Muscle layer of duodenum (tissue), 2 donors: ENCODE measurements at regions not wholly inside any gene's neighbourhood (a gene's known extent, or its start where the extent isn't known, plus 50 kb on each side); places are given as distances from the start of the nearest gene placed in this dataset.
"Not testable (repeated sequence)": the region's sequence is repeated elsewhere in the genome, so short reads cannot be mapped to it uniquely, and the experiment has no call there.

Source experiments
- H3K27ac ChIP-seq: one replicate; pipeline ENCODE4 v1.7.0; 2013; ENCODE audit warnings: mild to moderate bottlenecking, low read length
- H3K27me3 ChIP-seq: one replicate; pipeline ENCODE4 v1.7.0; 2013; ENCODE audit warnings: low read depth, mild to moderate bottlenecking, control low read depth, low read length
- H3K36me3 ChIP-seq, 2 donors: one replicate each; pipeline ENCODE4 v1.7.0; 2013; ENCODE audit warnings: low read length in 2 of 2, control low read depth in 1 of 2, mild to moderate bottlenecking in 1 of 2; ENCODE audit not compliant: insufficient read depth in 2 of 2, control insufficient read depth in 1 of 2
- H3K4me1 ChIP-seq, 2 donors: one replicate each; pipeline ENCODE4 v1.7.0; 2013; ENCODE audit warnings: low read length in 2 of 2, mild to moderate bottlenecking in 2 of 2, control low read depth in 1 of 2, moderate library complexity in 1 of 2; ENCODE audit not compliant: insufficient read depth in 2 of 2, control insufficient read depth in 1 of 2
- H3K4me3 ChIP-seq, 2 donors: one replicate each; pipeline ENCODE4 v1.7.0; 2013; ENCODE audit warnings: low read length in 2 of 2, low read depth in 1 of 2, mild to moderate bottlenecking in 1 of 2
- H3K9me3 ChIP-seq, 2 donors: one replicate each; pipeline ENCODE4 v1.7.0; 2013; ENCODE audit warnings: low read length in 2 of 2, control low read depth in 1 of 2, mild to moderate bottlenecking in 1 of 2; ENCODE audit not compliant: control insufficient read depth in 1 of 2
- donor health status: healthy.

DNA sequence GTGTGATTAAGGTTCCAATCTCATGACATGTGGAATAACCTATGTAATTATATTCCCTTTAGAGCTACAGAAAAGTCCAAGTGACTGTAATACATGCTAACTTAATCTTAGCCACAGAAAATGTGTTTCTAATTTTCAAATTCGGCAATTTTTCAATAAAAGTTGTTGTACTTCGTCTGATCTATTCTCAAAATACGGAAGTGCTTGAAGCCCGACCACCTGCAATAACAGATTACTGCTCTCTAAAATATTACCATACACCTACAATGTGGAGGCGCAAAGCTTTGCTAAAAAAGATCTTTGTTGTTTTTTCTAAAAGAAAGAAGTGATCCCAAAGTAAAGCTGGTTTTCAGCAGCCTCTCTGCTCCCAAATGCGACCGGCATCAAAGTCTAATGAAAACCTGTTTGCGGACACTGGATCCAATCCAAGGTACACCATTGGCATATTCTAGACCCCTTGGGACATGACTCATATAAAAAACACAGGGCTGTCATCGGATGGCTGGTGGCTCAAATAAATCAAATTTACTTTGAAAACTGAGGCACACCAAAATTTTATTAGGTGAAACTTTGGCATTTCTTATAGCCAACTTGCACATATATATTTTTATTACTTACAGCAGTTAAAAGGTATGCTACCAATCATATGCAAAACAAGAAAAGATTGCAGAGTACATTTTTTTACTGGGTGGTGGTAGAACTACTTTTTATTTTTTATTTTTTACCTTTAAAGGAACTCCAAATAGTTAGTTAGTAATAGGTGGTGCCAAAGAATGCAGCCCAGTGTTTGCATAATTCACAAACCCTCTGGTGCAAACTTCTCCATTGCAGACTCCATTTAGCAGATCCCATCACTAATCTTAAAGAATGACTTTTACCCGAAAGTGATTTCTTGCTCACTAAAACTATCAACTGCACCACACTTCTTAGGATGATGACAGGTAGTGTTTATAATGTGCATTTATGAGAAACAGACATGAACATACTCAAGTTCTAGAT lies 118.7 kb upstream of the TBX18 start:
- Histone ChIP-seq H3K27ac (no peak overlapping the region), H3K9me3 (no peaks in the 10 kb centered on the region), H3K4me1 (no peaks in the 10 kb centered on the region), H3K4me3 (no peak overlapping the region), H3K27me3 (no peaks in the 10 kb centered on the region), H3K36me3 (no peaks in the 10 kb centered on the region)

DNA sequence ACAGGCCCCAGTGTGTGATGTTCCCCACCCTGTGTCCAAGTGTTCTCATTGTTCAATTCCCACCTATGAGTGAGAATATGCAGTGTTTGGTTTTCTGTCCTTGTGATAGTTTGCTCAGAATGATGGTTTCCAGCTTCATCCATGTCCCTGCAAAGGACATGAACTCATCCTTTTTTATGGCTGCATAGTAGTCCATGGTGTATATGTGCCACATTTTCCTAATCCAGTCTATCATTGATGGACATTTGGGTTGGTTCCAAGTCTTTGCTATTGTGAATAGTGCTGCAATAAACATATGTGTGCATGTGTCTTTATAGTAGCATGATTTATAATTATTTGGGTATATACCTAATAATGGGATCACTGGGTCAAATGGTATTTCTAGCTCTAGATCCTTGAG lies 115.0 kb upstream of the TBX18 start:
- H3K27me3 ChIP-seq: not testable (repeated sequence)

DNA sequence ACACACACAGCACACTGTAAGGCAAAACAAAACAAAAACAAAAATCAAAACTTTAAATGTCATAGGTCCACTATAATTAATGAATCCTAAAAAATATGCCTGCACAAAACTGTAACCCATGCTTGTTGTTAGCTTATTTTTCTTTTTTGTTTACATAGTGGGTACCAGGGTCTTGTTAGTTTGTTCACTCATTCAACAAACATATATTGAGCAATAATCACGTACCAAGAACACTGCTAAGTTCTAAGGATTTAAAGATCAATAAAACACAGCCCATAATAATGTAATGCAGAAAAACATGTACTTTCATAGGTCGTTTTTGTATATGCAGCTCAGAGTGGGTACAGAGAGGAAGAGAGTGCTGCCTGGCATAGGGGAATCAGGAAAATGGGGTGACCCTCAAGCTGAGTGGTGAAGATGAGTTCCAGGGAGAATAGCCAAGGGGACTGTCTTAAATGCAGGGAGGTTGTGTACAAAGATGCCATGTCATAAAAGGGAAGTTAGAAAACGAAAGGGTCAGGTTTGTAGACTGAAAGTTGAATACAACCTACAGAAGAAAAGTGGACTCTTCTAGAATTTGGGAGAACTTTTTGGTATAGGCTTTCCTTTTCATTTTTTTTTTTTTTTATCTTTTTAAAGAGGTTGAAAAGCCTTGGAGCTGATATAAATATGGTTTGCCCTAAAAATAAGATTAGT lies 113.3 kb upstream of the TBX18 start:
- H3K27ac ChIP-seq: no peak overlapping the region
- no peaks in the 10 kb centered on the region for H3K36me3 ChIP-seq
- H3K27me3 ChIP-seq: no peaks in the 10 kb centered on the region
- no peaks in the 10 kb centered on the region for H3K9me3 ChIP-seq
- H3K4me3 ChIP-seq: no peak overlapping the region
- H3K4me1 ChIP-seq: no peaks in the 10 kb centered on the region

More for the DNA sequence above, 115.0 kb upstream of the TBX18 start:
- H3K27ac ChIP-seq, H3K4me1 ChIP-seq, H3K4me3 ChIP-seq, H3K36me3 ChIP-seq, H3K9me3 ChIP-seq: not testable (repeated sequence)

DNA sequence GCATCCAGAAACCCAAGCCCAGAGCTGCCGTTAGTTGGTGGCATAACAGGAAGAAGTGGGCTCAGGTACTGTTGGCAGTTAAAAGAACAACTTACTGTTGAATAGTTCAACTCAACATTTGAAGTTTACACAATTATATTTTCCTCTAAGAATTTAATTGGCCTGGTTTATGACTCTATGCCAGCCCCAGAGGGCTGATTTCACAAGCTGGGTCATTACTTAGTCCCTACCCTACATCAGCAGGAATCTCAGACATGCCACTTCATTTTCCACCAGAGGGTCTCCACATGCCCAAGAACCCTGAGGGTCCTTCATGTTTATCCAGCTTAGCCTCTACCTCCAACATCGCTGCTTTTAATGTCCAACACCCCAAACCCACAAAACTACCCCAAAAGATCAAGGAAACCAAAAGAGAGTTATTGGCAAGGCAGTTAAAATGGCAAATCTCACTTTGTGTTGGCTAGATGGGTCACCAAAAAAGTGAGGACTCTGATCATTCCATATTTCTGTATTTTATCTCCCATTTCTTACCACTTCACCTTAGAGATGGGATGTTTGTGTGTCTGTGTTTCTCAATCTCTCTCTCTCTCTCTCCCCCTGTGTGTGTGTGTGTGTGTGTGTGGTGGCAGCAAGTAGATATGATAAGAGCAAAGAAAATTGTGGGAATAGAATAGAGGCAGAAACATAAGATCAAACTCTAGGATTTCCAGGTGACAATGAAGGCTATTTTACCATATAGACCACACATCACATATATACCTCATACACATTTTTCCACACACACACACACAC lies 112.5 kb upstream of the TBX18 start:
- H3K27me3 ChIP-seq: no peaks in the 10 kb centered on the region
- H3K9me3 ChIP-seq: no peaks in the 10 kb centered on the region
- no peaks in the 10 kb centered on the region for H3K36me3 ChIP-seq
- H3K4me1 ChIP-seq: no peaks in the 10 kb centered on the region
- H3K4me3 ChIP-seq: no peak overlapping the region
- no peak overlapping the region for H3K27ac ChIP-seq

DNA sequence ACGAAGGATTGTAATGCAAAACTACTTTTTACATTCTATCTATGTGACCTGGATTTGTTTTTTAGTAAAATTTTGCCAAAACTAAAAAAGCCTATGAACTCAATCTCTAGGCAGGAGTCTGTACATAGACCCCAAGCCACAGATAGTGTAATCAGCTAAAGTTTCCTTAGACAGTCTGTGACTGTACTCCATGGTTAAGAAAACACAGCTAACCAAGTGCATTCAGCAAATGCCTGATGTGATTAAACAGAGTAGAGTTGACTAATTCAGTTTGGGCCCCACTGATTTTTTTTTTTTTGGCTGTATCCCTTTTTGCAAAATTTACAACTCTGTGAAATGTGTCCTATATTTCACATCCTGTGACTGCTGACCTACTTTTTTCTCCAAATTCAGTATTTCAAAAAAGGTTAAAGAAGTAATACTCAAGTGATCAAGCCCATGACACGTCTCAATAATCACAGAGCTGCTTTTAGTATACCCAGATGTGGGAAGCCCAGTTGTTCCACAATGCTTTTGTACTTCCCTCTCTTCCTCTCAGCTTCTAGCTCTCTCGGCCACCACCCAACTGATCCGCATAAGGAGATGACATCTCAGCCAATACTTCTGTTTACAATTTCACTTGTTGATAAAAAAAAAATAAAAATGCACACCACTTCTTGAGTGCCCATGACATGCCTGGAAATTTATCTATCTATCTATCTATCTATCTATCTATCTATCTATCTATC lies 108.8 kb upstream of the TBX18 start:
- Histone ChIP-seq H3K27me3 (no peaks in the 10 kb centered on the region), H3K9me3 (no peaks in the 10 kb centered on the region), H3K36me3 (no peaks in the 10 kb centered on the region)

DNA sequence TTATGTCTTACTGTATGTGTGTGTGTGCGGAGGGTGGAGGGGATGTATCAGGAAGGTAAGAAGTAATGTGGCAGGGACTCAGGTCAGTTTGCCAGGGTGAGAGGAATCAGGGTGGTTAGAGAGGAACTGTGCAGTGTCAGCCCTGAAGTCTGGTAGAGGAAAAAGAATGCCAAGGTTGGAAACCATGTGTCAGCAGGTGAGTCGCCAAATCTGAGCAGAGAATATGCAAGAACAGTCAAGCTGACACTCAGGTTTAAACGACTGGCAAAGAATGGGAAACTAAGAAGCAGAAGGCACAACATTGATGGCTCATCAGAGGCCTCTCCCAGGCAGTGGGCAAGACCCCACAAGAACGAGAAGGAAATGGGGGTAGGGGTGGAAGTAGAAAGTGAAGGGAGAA lies 107.5 kb upstream of the TBX18 start:
- Histone ChIP-seq H3K4me3 (no peak overlapping the region), H3K27me3 (no peaks in the 10 kb centered on the region), H3K36me3 (no peaks in the 10 kb centered on the region), H3K4me1 (no peaks in the 10 kb centered on the region), H3K9me3 (no peaks in the 10 kb centered on the region), H3K27ac (no peak overlapping the region)

More for the DNA sequence above, 108.8 kb upstream of the TBX18 start:
- Histone ChIP-seq H3K4me1 (no peaks in the 10 kb centered on the region), H3K27ac (no peak overlapping the region), H3K4me3 (no peak overlapping the region)

DNA sequence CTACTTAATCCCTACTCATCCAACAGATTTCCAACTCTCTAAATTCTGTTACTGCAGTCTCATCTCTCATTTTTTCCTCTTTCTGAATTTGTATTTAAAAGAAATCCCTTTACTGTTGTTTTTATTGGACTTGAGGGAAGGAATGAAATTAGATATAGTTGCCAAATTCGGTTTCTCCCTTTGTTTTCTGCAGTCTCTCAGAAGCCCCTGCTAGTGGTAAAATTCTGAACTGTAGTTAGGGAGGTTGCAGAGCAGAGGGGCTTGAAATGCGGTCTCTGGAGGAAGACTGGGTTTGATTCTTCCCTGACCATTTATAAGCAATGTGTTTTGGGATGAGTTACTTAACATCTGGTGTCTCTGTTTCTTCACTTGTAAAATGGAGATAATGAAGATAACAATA lies 106.3 kb upstream of the TBX18 start:
- Histone ChIP-seq H3K4me3 (no peak overlapping the region), H3K27me3 (no peaks in the 10 kb centered on the region), H3K36me3 (no peaks in the 10 kb centered on the region), H3K27ac (no peak overlapping the region), H3K4me1 (no peaks in the 10 kb centered on the region), H3K9me3 (no peaks in the 10 kb centered on the region)

DNA sequence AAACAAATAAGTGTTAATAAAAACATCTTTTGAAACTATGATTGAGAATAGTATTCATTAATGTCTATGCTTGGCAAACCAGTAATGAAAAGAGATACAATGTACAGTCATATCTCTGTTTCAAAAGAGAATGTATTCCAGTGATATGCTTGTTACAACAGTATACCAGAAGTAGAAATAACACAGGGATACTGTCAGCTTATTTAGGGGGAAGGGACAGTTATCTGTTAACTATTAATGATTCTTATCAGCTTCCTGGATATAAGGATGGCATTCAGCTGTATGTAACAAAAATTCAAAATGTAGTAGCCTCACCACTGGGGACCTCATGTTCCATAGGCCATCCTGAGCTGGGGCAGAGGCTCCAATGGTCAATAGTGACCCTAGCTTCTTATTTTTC lies 103.8 kb upstream of the TBX18 start:
- H3K9me3 ChIP-seq: no peaks in the 10 kb centered on the region
- H3K4me3 ChIP-seq: no peak overlapping the region
- H3K27me3 ChIP-seq: no peaks in the 10 kb centered on the region
- H3K27ac ChIP-seq: no peak overlapping the region
- H3K4me1 ChIP-seq: no peaks in the 10 kb centered on the region
- no peaks in the 10 kb centered on the region for H3K36me3 ChIP-seq

DNA sequence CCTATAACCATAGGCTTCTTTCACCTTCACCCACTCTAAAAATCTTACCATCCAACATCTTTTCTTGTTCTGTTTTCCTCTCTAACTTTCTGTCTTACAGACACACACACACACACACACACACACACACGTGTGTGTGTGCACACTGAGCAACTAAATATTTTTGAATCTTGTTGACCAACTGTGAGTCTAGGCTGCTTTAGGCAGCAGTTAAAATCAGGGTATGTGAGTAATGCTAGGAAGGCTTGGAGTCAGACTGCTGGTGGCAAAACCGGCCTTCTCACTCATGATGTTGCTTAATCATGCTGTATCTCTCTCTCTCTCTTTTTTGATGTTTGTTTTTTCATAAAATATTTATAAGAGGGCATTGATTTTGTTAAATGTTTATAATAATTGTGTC lies 103.1 kb upstream of the TBX18 start:
- Histone ChIP-seq H3K36me3 (no peaks in the 10 kb centered on the region), H3K4me1 (no peaks in the 10 kb centered on the region), H3K27ac (no peak overlapping the region), H3K9me3 (no peaks in the 10 kb centered on the region), H3K27me3 (no peaks in the 10 kb centered on the region), H3K4me3 (no peak overlapping the region)

DNA sequence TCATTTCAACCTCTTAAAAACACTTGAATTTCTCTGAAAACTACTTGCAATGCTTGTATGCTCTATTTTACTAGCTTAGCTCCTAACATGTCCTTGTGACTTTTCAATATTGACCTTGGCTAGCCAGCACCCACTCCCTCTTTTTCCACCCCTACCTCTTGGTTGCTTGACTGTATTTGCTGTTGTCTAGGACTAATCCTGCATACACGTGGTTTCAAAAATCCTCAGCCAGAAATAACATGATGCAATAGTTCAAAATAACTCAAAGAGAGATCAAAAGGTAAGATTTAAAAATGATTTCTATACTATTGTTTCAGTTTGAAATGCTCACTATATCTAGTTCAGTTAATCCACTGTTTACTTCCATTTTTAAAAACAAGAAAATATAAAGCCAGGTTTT lies 102.3 kb upstream of the TBX18 start:
- Histone ChIP-seq H3K27ac (no peak overlapping the region), H3K9me3 (no peaks in the 10 kb centered on the region), H3K36me3 (no peaks in the 10 kb centered on the region), H3K4me1 (no peaks in the 10 kb centered on the region), H3K4me3 (no peak overlapping the region), H3K27me3 (no peaks in the 10 kb centered on the region)

DNA sequence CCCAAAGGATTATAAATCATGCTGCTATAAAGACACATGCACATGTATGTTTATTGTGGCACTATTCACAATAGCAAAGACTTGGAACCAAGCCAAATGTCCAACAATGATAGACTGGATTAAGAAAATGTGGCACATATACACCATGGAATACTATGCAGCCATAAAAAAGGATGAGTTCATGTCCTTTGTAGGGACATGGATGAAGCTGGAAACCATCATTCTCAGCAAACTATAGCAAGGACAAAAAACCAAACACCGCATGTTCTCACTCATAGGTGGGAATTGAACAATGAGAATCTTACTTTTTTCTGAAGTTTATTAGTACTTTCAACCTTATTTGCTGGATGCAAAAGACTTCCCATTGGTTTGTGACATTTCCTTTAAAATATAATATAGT lies 101.0 kb upstream of the TBX18 start:
- not testable (repeated sequence) for H3K9me3 ChIP-seq, H3K27me3 ChIP-seq, H3K4me1 ChIP-seq, H3K36me3 ChIP-seq, H3K4me3 ChIP-seq, H3K27ac ChIP-seq
